ENCODE measurements at regions not wholly inside any gene's neighbourhood (a gene's known extent, or its start where the extent isn't known, plus 50 kb on each side); places are given as distances from the start of the nearest gene placed in this dataset.

- no peak for TF ChIP-seq CTCF (IDR thresholded peaks at IDR 0.05)
- peaks cover 9% of the 10 kb centered on the region for H3K27me3 Mint-ChIP-seq (ENCODE audit: insufficient read depth)
- H3K4me3 Mint-ChIP-seq, result no peak overlapping the region
- no peaks in the 10 kb centered on the region for H3K4me1 Mint-ChIP-seq (ENCODE audit: low read depth)
- peaks cover 82% of the 10 kb centered on the region for H3K9me3 Mint-ChIP-seq
- DNase-seq, result no peak
- peaks cover 19% of the 10 kb centered on the region for H3K36me3 Mint-ChIP-seq (ENCODE audit: low read depth)
- no peak overlapping the region for H3K27ac Mint-ChIP-seq
These were observed 343.1 kb downstream of the NPHP4 start for GRCh38 chr1:5649166-5649551.

- Mint-ChIP-seq H3K36me3 (ENCODE audit: low read depth) (peaks cover 19% of the 10 kb centered on the region), H3K4me1 (ENCODE audit: low read depth) (no peaks in the 10 kb centered on the region), H3K27me3 (ENCODE audit: insufficient read depth) (peaks cover 9% of the 10 kb centered on the region), H3K9me3 (peaks cover 83% of the 10 kb centered on the region), H3K4me3 (no peak overlapping the region), H3K27ac (no peak overlapping the region)
- TF ChIP-seq CTCF (IDR thresholded peaks at IDR 0.05), result no peak
- DNase-seq, result no peak
These were observed 343.6 kb downstream of the NPHP4 start for GRCh38 chr1:5648410-5649165.

- Mint-ChIP-seq H3K4me1 (ENCODE audit: low read depth) (no peaks in the 10 kb centered on the region), H3K27ac (no peak overlapping the region), H3K4me3 (no peak overlapping the region), H3K36me3 (ENCODE audit: low read depth) (peaks cover 19% of the 10 kb centered on the region), H3K9me3 (peaks cover 70% of the 10 kb centered on the region), H3K27me3 (ENCODE audit: insufficient read depth) (peaks cover 3% of the 10 kb centered on the region)
- no peak for TF ChIP-seq CTCF (IDR thresholded peaks at IDR 0.05)
- DNase-seq, result no peak
These were observed 345.0 kb downstream of the NPHP4 start for GRCh38 chr1:5647234-5647633.

- peaks cover 19% of the 10 kb centered on the region for H3K36me3 Mint-ChIP-seq (ENCODE audit: low read depth)
- no peak for TF ChIP-seq CTCF (IDR thresholded peaks at IDR 0.05)
- H3K4me3 Mint-ChIP-seq, result no peak overlapping the region
- H3K9me3 Mint-ChIP-seq, result peaks cover 66% of the 10 kb centered on the region
- peaks cover 3% of the 10 kb centered on the region for H3K27me3 Mint-ChIP-seq (ENCODE audit: insufficient read depth)
- DNase-seq, result no peak
- H3K4me1 Mint-ChIP-seq (ENCODE audit: low read depth), result no peaks in the 10 kb centered on the region
- H3K27ac Mint-ChIP-seq, result no peak overlapping the region
These were observed 345.6 kb downstream of the NPHP4 start for GRCh38 chr1:5646486-5647149.

- no peak overlapping the region for H3K4me3 Mint-ChIP-seq
These were observed 346.3 kb downstream of the NPHP4 start for GRCh38 chr1:5645929-5646328.

More at GRCh38 chr1:5645929-5646328, 346.3 kb downstream of the NPHP4 start:
- Mint-ChIP-seq H3K27ac (no peak overlapping the region), H3K36me3 (ENCODE audit: low read depth) (peaks cover 19% of the 10 kb centered on the region), H3K4me1 (ENCODE audit: low read depth) (no peaks in the 10 kb centered on the region), H3K27me3 (ENCODE audit: insufficient read depth) (peaks cover 2% of the 10 kb centered on the region; the same call in 1 of the 2 replicates), H3K9me3 (peaks cover 65% of the 10 kb centered on the region)
- DNase-seq, result no peak
- no peak for TF ChIP-seq CTCF (IDR thresholded peaks at IDR 0.05)
